ENCODE measurements at regions not wholly inside any gene's neighbourhood (a gene's known extent, or its start where the extent isn't known, plus 50 kb on each side); places are given as distances from the start of the nearest gene placed in this dataset.
"Not testable (repeated sequence)": the region's sequence is repeated elsewhere in the genome, so short reads cannot be mapped to it uniquely, and the experiment has no call there.

- Mint-ChIP-seq H3K27me3 (ENCODE audit: low read depth) (no peaks in the 10 kb centered on the region), H3K36me3 (ENCODE audit: insufficient read depth in 1 of 3, low read depth in 3 of 3) (no peaks in the 10 kb centered on the region), H3K9me3 (no peaks in the 10 kb centered on the region), H3K4me1 (no peaks in the 10 kb centered on the region; a peak in 2 of 4 replicates), H3K4me3 (no peak overlapping the region), H3K27ac (no peak overlapping the region)
- H2BK15ac ChIP-seq (ENCODE audit: low read depth, low read length) = no peak overlapping the region
- H3K56ac ChIP-seq (ENCODE audit: insufficient read length, low read depth, low read length) = no peak overlapping the region
- H2AFZ ChIP-seq (ENCODE audit: low read length) = no peak overlapping the region
- no peak for TF ChIP-seq CTCF (conservative IDR thresholded peaks at IDR 0.05)
- no peak for DNase-seq
- no peaks in the 10 kb centered on the region for H3K4me1 ChIP-seq (ENCODE audit: insufficient read depth, low read length)
- no peaks in the 10 kb centered on the region for H4K20me1 ChIP-seq (ENCODE audit: control insufficient read depth, insufficient read depth, insufficient read length)
- H3K9ac ChIP-seq (ENCODE audit: extremely low read depth, insufficient read length, low read length) = no peak overlapping the region
- no peaks in the 10 kb centered on the region for H3K79me1 ChIP-seq (ENCODE audit: insufficient read depth, low read depth, low read length, poor library complexity, severe bottlenecking)
- no peaks in the 10 kb centered on the region for H3K23me2 ChIP-seq (ENCODE audit: insufficient read length, low read depth, low read length, poor library complexity, severe bottlenecking)
- H2BK12ac ChIP-seq (ENCODE audit: insufficient read length, low read depth, low read length) = no peak overlapping the region
- H3K9me3 ChIP-seq (ENCODE audit: control insufficient read depth, low read depth, low read length) = no peaks in the 10 kb centered on the region
- H3K4ac ChIP-seq (ENCODE audit: low read depth, low read length) = no peak overlapping the region
- H2BK120ac ChIP-seq (ENCODE audit: low read depth, low read length, poor library complexity, severe bottlenecking) = no peak overlapping the region
- no peak overlapping the region for H3T11ph ChIP-seq (ENCODE audit: low read length)
- H4K91ac ChIP-seq (ENCODE audit: insufficient read length, low read depth, low read length) = no peak overlapping the region
- no peak overlapping the region for H2BK20ac ChIP-seq (ENCODE audit: low read depth, low read length, poor library complexity, severe bottlenecking)
- no CpG with 5 or more reads among the region's 2 CpGs for WGBS (ENCODE audit: extremely low coverage, insufficient read length, low lambda C conversion rate)
- no peak overlapping the region for H3K27ac ChIP-seq (ENCODE audit: insufficient read length, low read depth, low read length)
- no peaks in the 10 kb centered on the region for H3K27me3 ChIP-seq (ENCODE audit: insufficient read depth, low read length)
- no peak overlapping the region for H3K14ac ChIP-seq (ENCODE audit: insufficient read depth, low read length)
- H4K5ac ChIP-seq (ENCODE audit: insufficient read length, low read depth, low read length) = no peak overlapping the region
- H2BK5ac ChIP-seq (ENCODE audit: insufficient read length, low read length) = no peak overlapping the region
- no peak overlapping the region for H3K23ac ChIP-seq (ENCODE audit: insufficient read length, low read depth, low read length)
- no peaks in the 10 kb centered on the region for H3K79me2 ChIP-seq (ENCODE audit: insufficient read depth, low read length)
- no peak overlapping the region for H4K8ac ChIP-seq (replicated peaks; ENCODE audit: insufficient read length, low read depth, low read length)
- H3K4me2 ChIP-seq (ENCODE audit: insufficient read depth, insufficient read length, low read length) = no peak overlapping the region
- no peak overlapping the region for H2AK5ac ChIP-seq (ENCODE audit: insufficient read length, low read length)
- no peak overlapping the region for H3K18ac ChIP-seq (ENCODE audit: insufficient read length, low read depth, low read length)
These were observed 630.4 kb upstream of the CNTN5 start for GRCh38 chr11:98390391-98390790.

- H3K9me3 Mint-ChIP-seq, H3K4me3 Mint-ChIP-seq: not testable (repeated sequence)
- WGBS (ENCODE audit: extremely low coverage, insufficient read length, low lambda C conversion rate) = no CpG with 5 or more reads among the region's 4 CpGs
These were observed 626.2 kb upstream of the CNTN5 start for GRCh38 chr11:98394500-98394899.

More at GRCh38 chr11:98394500-98394899, 626.2 kb upstream of the CNTN5 start:
- not testable (repeated sequence) for H4K91ac ChIP-seq (ENCODE audit: insufficient read length, low read depth, low read length); H3K23ac ChIP-seq (ENCODE audit: insufficient read length, low read depth, low read length); H4K5ac ChIP-seq (ENCODE audit: insufficient read length, low read depth, low read length); H2BK120ac ChIP-seq (ENCODE audit: low read depth, low read length, poor library complexity, severe bottlenecking); H3K4me1 ChIP-seq (ENCODE audit: insufficient read depth, low read length); H2AFZ ChIP-seq (ENCODE audit: low read length); H2BK15ac ChIP-seq (ENCODE audit: low read depth, low read length); H3K56ac ChIP-seq (ENCODE audit: insufficient read length, low read depth, low read length); H2BK20ac ChIP-seq (ENCODE audit: low read depth, low read length, poor library complexity, severe bottlenecking); H3K23me2 ChIP-seq (ENCODE audit: insufficient read length, low read depth, low read length, poor library complexity, severe bottlenecking); H3K4ac ChIP-seq (ENCODE audit: low read depth, low read length); H2BK5ac ChIP-seq (ENCODE audit: insufficient read length, low read length); H3K4me1 Mint-ChIP-seq; H3T11ph ChIP-seq (ENCODE audit: low read length); H3K27me3 ChIP-seq (ENCODE audit: insufficient read depth, low read length); H4K8ac ChIP-seq (replicated peaks; ENCODE audit: insufficient read length, low read depth, low read length); H3K4me2 ChIP-seq (ENCODE audit: insufficient read depth, insufficient read length, low read length); H3K27ac ChIP-seq (ENCODE audit: insufficient read length, low read depth, low read length); H3K27ac Mint-ChIP-seq; H4K20me1 ChIP-seq (ENCODE audit: control insufficient read depth, insufficient read depth, insufficient read length); H3K14ac ChIP-seq (ENCODE audit: insufficient read depth, low read length); H3K9ac ChIP-seq (ENCODE audit: extremely low read depth, insufficient read length, low read length); H3K79me1 ChIP-seq (ENCODE audit: insufficient read depth, low read depth, low read length, poor library complexity, severe bottlenecking); H3K18ac ChIP-seq (ENCODE audit: insufficient read length, low read depth, low read length); H2AK5ac ChIP-seq (ENCODE audit: insufficient read length, low read length); H3K79me2 ChIP-seq (ENCODE audit: insufficient read depth, low read length); DNase-seq; H3K36me3 Mint-ChIP-seq (ENCODE audit: insufficient read depth in 1 of 3, low read depth in 3 of 3); H2BK12ac ChIP-seq (ENCODE audit: insufficient read length, low read depth, low read length); H3K9me3 ChIP-seq (ENCODE audit: control insufficient read depth, low read depth, low read length); H3K27me3 Mint-ChIP-seq (ENCODE audit: low read depth)
